H1 (cell line): ENCODE measurements at regions not wholly inside any gene's neighbourhood (a gene's known extent, or its start where the extent isn't known, plus 50 kb on each side); places are given as distances from the start of the nearest gene placed in this dataset.

Source experiments
- CTCF ChIP-seq, 3 experiments: IDR thresholded peaks; 1 replicate in 2 of 3; 2 replicates in 1 of 3; pipeline versions ENCODE4 v1.5.1 to v1.6.1; 2011; ENCODE audit warnings: low read length in 3 of 3, mild to moderate bottlenecking in 3 of 3, inconsistent platforms in 2 of 3, low read depth in 1 of 3, moderate library complexity in 1 of 3; ENCODE audit not compliant: insufficient read depth in 1 of 3; ENCODE audit errors: control extremely low read depth in 1 of 3
- JUND ChIP-seq: IDR thresholded peaks from 2 replicates; pipeline ENCODE4 v1.6.1; 2011; ENCODE audit warnings: mild to moderate bottlenecking, improper control_type of control experiment, low read length
- POLR2A ChIP-seq, 2 experiments: IDR thresholded peaks; 1 replicate in 1 of 2; 2 replicates in 1 of 2; pipeline ENCODE4 v1.6.1; 2011; ENCODE audit warnings: low read depth in 2 of 2, low read length in 2 of 2, mild to moderate bottlenecking in 2 of 2; ENCODE audit errors: control extremely low read depth in 1 of 2
- RNF2 ChIP-seq: fragments of 200-900, 300-1000 bp; sonication (generic); IDR thresholded peaks from 2 replicates; pipeline ENCODE4 v1.7.1; 2016; ENCODE audit warnings: borderline replicate concordance, low read depth, mild to moderate bottlenecking, antibody characterized with exemption, low read length; ENCODE audit not compliant: poor library complexity, severe bottlenecking; ENCODE audit errors: missing control alignments
- SP2 ChIP-seq: IDR thresholded peaks from 2 replicates; pipeline ENCODE4 v1.6.1; 2012; ENCODE audit warnings: mild to moderate bottlenecking, low read length, inconsistent platforms
- YY1 ChIP-seq: IDR thresholded peaks from 2 replicates; pipeline ENCODE4 v1.6.1; 2011; ENCODE audit warnings: low read depth, mild to moderate bottlenecking, low read length

GRCh38 chr12:68510397-68510796 lies 100.3 kb upstream of the RAP1B start:
- TF ChIP-seq RNF2, result no peak
- TF ChIP-seq CTCF (IDR thresholded peaks at IDR 0.05; ENCODE audit: control extremely low read depth in 1 of 3, insufficient read depth in 1 of 3, low read depth in 1 of 3, low read length in 3 of 3), result no peak
- TF ChIP-seq SP2, result no peak
- TF ChIP-seq JUND, result no peak
- TF ChIP-seq YY1, result no peak
- TF ChIP-seq POLR2A (IDR thresholded peaks at IDR 0.05; ENCODE audit: control extremely low read depth in 1 of 2, low read depth in 2 of 2, low read length in 2 of 2), result no peak
